ENCODE measurements at regions not wholly inside any gene's neighbourhood (a gene's known extent, or its start where the extent isn't known, plus 50 kb on each side); places are given as distances from the start of the nearest gene placed in this dataset.

GRCh38 chr1:58836408-58836807, 52.6 kb upstream of the JUN start:
- Histone ChIP-seq H3K4me1 (no peaks in the 10 kb centered on the region), H3K27me3 (no peaks in the 10 kb centered on the region), H3K9me3 (no peaks in the 10 kb centered on the region), H3K27ac (no peak overlapping the region), H3K4me3 (no peak overlapping the region), H3K36me3 (no peaks in the 10 kb centered on the region)
- no peak for TF ChIP-seq CTCF (IDR thresholded peaks at IDR 0.05)
- TF ChIP-seq POLR2A (IDR thresholded peaks at IDR 0.05), result no peak
- no peak for DNase-seq
- intact Hi-C loops (cut with DNase I), result no loop called here
- WGBS, 2 donors, result 40 to 64% methylated on average over 2 to 3 of the region's 3 CpGs

- DNase-seq, result no peak
- H3K4me3 ChIP-seq, result no peak overlapping the region
- H3K36me3 ChIP-seq, result no peaks in the 10 kb centered on the region
- no peaks in the 10 kb centered on the region for H3K4me1 ChIP-seq
- no peaks in the 10 kb centered on the region for H3K9me3 ChIP-seq
- no peaks in the 10 kb centered on the region for H3K27me3 ChIP-seq
- intact Hi-C loops (cut with DNase I), result no loop called here
- TF ChIP-seq POLR2A (IDR thresholded peaks at IDR 0.05) (no peak), CTCF (IDR thresholded peaks at IDR 0.05) (no peak)
- no peak overlapping the region for H3K27ac ChIP-seq
Measured at GRCh38 chr1:58837886-58838285, 54.0 kb upstream of the JUN start.

GRCh38 chr1:58839147-58839795, 55.4 kb upstream of the JUN start:
- TF ChIP-seq CTCF (IDR thresholded peaks at IDR 0.05), result no peak
- no peak for DNase-seq
- Histone ChIP-seq H3K27ac (no peak overlapping the region), H3K4me1 (no peaks in the 10 kb centered on the region), H3K4me3 (no peak overlapping the region), H3K9me3 (no peaks in the 10 kb centered on the region), H3K27me3 (no peaks in the 10 kb centered on the region), H3K36me3 (no peaks in the 10 kb centered on the region)
- intact Hi-C loops (cut with DNase I), result no loop called here
- WGBS, 2 donors, result 70 to 74% methylated on average over 5 of the region's 5 CpGs

GRCh38 chr1:58839846-58840835, 56.3 kb upstream of the JUN start:
- DNase-seq, result no peak
- H3K4me1 ChIP-seq, result no peaks in the 10 kb centered on the region
- intact Hi-C loops (cut with DNase I), result no loop called here
- H3K27ac ChIP-seq, result no peak overlapping the region
- H3K27me3 ChIP-seq, result no peaks in the 10 kb centered on the region
- no peaks in the 10 kb centered on the region for H3K36me3 ChIP-seq
- H3K4me3 ChIP-seq, result no peak overlapping the region
- WGBS, 2 donors, result 89 to 95% methylated on average over 4 of the region's 5 CpGs
- no peaks in the 10 kb centered on the region for H3K9me3 ChIP-seq
- TF ChIP-seq POLR2A (IDR thresholded peaks at IDR 0.05) (no peak), CTCF (IDR thresholded peaks at IDR 0.05) (no peak)

- WGBS, 2 donors, result 75 to 80% methylated on average over 3 of the region's 3 CpGs
- DNase-seq, result no peak
- H3K27ac ChIP-seq, result peak overlapping the region in 1 of 4 donors; percentile 17
- no peak for TF ChIP-seq POLR2A (IDR thresholded peaks at IDR 0.05)
- TF ChIP-seq CTCF (IDR thresholded peaks at IDR 0.05), result peak in 5 of 6 experiments; percentile 14 to 65 (median 35)
- H3K9me3 ChIP-seq, result no peaks in the 10 kb centered on the region
- H3K4me1 ChIP-seq, result no peaks in the 10 kb centered on the region
- no peaks in the 10 kb centered on the region for H3K27me3 ChIP-seq
- intact Hi-C loops (cut with DNase I), result no loop called here
- no peak overlapping the region for H3K4me3 ChIP-seq
- no peaks in the 10 kb centered on the region for H3K36me3 ChIP-seq
Measured at GRCh38 chr1:58841455-58841854, 57.6 kb upstream of the JUN start.
